ENCODE measurements at regions not wholly inside any gene's neighbourhood (a gene's known extent, or its start where the extent isn't known, plus 50 kb on each side); places are given as distances from the start of the nearest gene placed in this dataset.

DNA sequence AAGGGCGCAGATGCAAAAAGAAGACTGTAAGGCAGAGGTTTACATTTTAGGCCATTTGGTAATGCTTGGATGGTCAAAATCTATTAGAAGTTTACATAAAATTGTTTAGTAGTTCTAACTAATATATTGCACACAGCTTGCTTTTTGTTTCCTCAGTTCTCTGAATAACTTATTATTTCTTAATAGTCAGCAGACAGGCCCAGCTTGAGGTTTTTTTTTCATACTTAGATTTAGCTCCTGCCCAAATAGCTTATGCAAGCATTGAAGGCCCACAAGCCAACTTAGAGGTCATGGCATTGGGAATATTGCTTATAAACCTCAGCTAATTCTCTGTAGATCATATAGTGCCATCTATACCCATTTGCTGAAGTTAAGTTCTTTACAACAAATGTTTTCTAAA is 172.5 kb downstream of the RAP2B start:
- Histone ChIP-seq H3K4me1 (ENCODE audit: low read depth) (no peaks in the 10 kb centered on the region), H3K9me3 (ENCODE audit: low read depth) (no peaks in the 10 kb centered on the region), H3K4me3 (no peak overlapping the region), H3K27ac (no peak overlapping the region), H3K27me3 (no peaks in the 10 kb centered on the region), H3K36me3 (no peaks in the 10 kb centered on the region)
- no peak for DNase-seq (ENCODE audit: low read depth in 1 of 2, low spot score in 1 of 2)
- TF ChIP-seq, protein P1, sequence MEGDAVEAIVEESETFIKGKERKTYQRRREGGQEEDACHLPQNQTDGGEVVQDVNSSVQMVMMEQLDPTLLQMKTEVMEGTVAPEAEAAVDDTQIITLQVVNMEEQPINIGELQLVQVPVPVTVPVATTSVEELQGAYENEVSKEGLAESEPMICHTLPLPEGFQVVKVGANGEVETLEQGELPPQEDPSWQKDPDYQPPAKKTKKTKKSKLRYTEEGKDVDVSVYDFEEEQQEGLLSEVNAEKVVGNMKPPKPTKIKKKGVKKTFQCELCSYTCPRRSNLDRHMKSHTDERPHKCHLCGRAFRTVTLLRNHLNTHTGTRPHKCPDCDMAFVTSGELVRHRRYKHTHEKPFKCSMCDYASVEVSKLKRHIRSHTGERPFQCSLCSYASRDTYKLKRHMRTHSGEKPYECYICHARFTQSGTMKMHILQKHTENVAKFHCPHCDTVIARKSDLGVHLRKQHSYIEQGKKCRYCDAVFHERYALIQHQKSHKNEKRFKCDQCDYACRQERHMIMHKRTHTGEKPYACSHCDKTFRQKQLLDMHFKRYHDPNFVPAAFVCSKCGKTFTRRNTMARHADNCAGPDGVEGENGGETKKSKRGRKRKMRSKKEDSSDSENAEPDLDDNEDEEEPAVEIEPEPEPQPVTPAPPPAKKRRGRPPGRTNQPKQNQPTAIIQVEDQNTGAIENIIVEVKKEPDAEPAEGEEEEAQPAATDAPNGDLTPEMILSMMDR (IDR thresholded peaks at IDR 0.05; ENCODE audit: low read depth, low read length), result no peak

DNA sequence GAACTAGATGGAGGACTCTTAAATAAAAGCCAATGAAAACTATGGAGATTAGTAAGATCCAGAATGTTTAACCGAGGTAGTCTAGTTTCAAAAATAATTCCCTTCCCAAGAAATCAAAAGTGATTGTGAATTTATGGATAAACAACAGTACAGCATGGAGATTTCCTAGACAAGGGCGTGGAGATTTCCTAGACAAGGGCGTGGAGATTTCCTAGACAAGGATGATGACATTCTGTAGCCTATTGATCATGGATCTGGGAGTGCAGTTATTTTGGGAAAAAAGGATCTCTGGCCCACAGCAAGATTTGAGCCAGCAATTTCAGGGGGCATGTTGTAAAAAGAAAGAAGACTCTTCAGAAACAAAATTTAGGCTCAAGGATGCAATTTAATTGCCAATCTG is 175.3 kb downstream of the RAP2B start:
- H3K4me1 ChIP-seq (ENCODE audit: low read depth), result no peaks in the 10 kb centered on the region
- DNase-seq (ENCODE audit: low read depth in 1 of 2, low spot score in 1 of 2), result no peak
- TF ChIP-seq, protein P1 (IDR thresholded peaks at IDR 0.05; ENCODE audit: low read depth, low read length), result no peak
- H3K4me3 ChIP-seq, result no peak overlapping the region
- H3K36me3 ChIP-seq, result no peaks in the 10 kb centered on the region
- no peak overlapping the region for H3K27ac ChIP-seq
- H3K27me3 ChIP-seq, result no peaks in the 10 kb centered on the region
- no peaks in the 10 kb centered on the region for H3K9me3 ChIP-seq (ENCODE audit: low read depth)

DNA sequence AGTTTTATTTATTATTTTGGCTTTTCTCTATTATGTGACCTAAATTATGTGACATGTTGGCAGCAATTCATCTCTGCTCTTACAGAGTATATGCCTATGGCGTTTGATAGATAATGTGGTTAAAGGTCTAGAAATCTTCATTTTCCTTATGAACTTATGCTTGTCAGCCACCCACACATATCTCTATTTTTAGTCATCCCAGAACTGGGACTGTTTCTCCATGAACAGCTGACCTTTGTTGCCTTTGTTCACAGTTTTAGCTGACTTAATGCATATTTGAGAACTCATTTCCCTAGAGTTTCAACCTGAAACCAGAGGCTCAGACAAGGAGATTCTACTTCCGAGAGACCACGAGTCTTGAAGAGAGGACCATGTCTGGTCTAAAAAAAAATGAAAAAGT is 176.5 kb downstream of the RAP2B start:
- Histone ChIP-seq H3K27me3 (no peaks in the 10 kb centered on the region), H3K27ac (no peak overlapping the region), H3K4me3 (no peak overlapping the region), H3K4me1 (ENCODE audit: low read depth) (no peaks in the 10 kb centered on the region), H3K36me3 (no peaks in the 10 kb centered on the region), H3K9me3 (ENCODE audit: low read depth) (no peaks in the 10 kb centered on the region)
- TF ChIP-seq, protein P1 (IDR thresholded peaks at IDR 0.05; ENCODE audit: low read depth, low read length), result no peak
- DNase-seq (ENCODE audit: low read depth in 1 of 2, low spot score in 1 of 2), result peak in 1 of 2 donors; percentile 69

DNA sequence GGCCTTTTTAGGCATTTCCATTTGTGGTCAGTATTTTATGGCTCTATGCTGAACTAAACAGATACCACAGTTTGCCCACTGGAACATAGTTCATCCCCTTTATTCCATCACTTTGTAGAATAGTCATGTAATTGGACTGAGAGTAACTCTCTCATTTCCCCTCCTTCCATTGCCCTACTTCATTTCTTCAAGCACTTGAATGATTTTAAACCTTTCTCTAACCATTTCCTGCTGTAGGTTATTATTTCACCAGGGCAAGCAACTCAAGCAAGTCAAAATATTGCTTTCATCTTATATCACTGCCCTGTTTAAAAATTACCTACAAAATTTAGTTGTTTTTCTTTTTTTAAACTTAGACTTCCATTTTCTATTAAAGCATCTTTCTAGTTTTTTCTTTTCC is 177.0 kb downstream of the RAP2B start:
- H3K36me3 ChIP-seq, result no peaks in the 10 kb centered on the region
- TF ChIP-seq, protein P1 (IDR thresholded peaks at IDR 0.05; ENCODE audit: low read depth, low read length), result no peak
- H3K27ac ChIP-seq, result no peak overlapping the region

DNA sequence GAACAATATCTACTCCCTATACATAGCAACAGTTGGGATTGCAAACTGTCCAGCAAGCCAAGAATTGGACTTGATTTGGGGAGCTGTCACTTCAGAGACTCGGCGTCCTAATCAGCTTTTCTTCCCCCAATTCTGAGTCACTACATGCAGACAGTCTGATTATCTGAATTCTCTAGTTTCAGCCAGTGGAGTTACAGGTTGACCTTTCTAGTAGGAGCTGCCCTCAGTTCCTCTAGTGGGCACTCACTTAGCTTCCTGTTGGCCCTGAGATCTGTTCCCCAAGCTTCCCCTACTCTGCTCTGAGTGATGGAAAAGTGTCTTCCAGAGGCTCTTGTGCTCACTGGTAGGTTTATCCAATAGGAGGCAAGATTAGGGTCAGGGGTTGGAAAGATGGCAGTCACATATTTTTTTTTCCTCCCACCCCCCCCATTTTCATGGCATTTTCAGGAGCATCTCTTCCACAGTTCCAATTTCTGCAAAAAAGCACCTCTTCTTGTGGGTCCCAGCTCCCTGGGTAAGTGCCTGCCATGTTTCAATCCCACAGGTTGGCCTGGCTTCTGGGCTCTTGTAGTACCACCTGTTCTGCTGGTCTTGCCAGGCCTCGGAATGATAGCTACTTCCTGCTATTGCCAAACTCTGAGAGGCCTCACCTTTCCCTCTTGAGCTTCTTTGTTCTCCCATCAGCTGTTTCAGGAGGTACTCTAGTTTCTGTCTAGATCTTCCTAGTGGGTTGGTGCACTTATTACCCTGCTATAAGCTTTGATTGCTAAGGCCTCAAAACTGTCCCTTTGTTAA is 182.2 kb downstream of the RAP2B start:
- no peak overlapping the region for H3K4me3 ChIP-seq
- H3K9me3 ChIP-seq (ENCODE audit: low read depth), result no peaks in the 10 kb centered on the region
- TF ChIP-seq, protein P1 (IDR thresholded peaks at IDR 0.05; ENCODE audit: low read depth, low read length), result no peak
- H3K4me1 ChIP-seq (ENCODE audit: low read depth), result no peaks in the 10 kb centered on the region
- H3K27ac ChIP-seq, result no peak overlapping the region
- no peaks in the 10 kb centered on the region for H3K36me3 ChIP-seq
- peak in 1 of 2 donors; percentile 19 for DNase-seq (ENCODE audit: low read depth in 1 of 2, low spot score in 1 of 2)
- no peaks in the 10 kb centered on the region for H3K27me3 ChIP-seq

More for the DNA sequence above, 177.0 kb downstream of the RAP2B start:
- Histone ChIP-seq H3K4me1 (ENCODE audit: low read depth) (no peaks in the 10 kb centered on the region), H3K4me3 (no peak overlapping the region), H3K27me3 (no peaks in the 10 kb centered on the region), H3K9me3 (ENCODE audit: low read depth) (no peaks in the 10 kb centered on the region)
- DNase-seq (ENCODE audit: low read depth in 1 of 2, low spot score in 1 of 2), result peak in 1 of 2 donors; percentile 19

Measured in cardiac muscle cell (in vitro differentiated cells and primary cell).